ENCODE measurements at regions not wholly inside any gene's neighbourhood (a gene's known extent, or its start where the extent isn't known, plus 50 kb on each side); places are given as distances from the start of the nearest gene placed in this dataset.
A peak's percentile ranks its signal among the peaks of the same experiment; 100 is the strongest.

- CTCF ChIA-PET (ENCODE audit: unreplicated experiment), result no interaction called here
- Histone ChIP-seq H3K79me2 (ENCODE audit: insufficient read depth, low read depth, low read length) (peaks cover 39% of the 10 kb centered on the region; the same call in 1 of the 2 replicates), H3K9me3 (ENCODE audit: low read length) (peaks cover 7% of the 10 kb centered on the region; the same call in 1 of the 2 replicates), H3K4me1 (ENCODE audit: insufficient read depth, low read length, poor library complexity, severe bottlenecking) (peaks cover 22% of the 10 kb centered on the region), H3K4me3 (ENCODE audit: low read depth, low read length, poor library complexity, severe bottlenecking) (no peak overlapping the region), H4K20me1 (ENCODE audit: insufficient read depth, low read length) (no peaks in the 10 kb centered on the region), H3K4me2 (ENCODE audit: low read length) (peak overlapping the region; percentile 18), H3K27ac (ENCODE audit: low read depth, low read length, poor library complexity, severe bottlenecking) (no peak overlapping the region), H3K9me2 (ENCODE audit: insufficient read depth, low read length) (no peaks in the 10 kb centered on the region), H2AFZ (ENCODE audit: low read length) (no peak overlapping the region), H3K36me3 (ENCODE audit: insufficient read depth, low read length) (peaks cover 5% of the 10 kb centered on the region)
- TF ChIP-seq CTCF (conservative IDR thresholded peaks at IDR 0.05; ENCODE audit: low read length) (no peak), EZH2phosphoT487 (IDR thresholded peaks at IDR 0.05; ENCODE audit: borderline replicate concordance, low read depth, low read length) (no peak)
- POLR2A ChIA-PET, result interaction anchor here (1.2 kb wide), 1 partner anchor 12 kb away, joined by 4 read pairs; no protein-coding TSS in a partner anchor
- intact Hi-C loops (cut with micrococcal nuclease; ENCODE audit: unreplicated experiment), result no loop called here
- no TSS peak for BruUV-seq (replicated peaks)
- DNase-seq (ENCODE audit: low spot score), result peak; percentile 49
Observed at GRCh38 chr11:33490842-33491370, 209.7 kb downstream of the C11orf91 start.

GRCh38 chr11:33488971-33489370 lies 211.7 kb downstream of the C11orf91 start:
- no peak overlapping the region for H2AFZ ChIP-seq (ENCODE audit: low read length)
- H3K4me3 ChIP-seq (ENCODE audit: low read depth, low read length, poor library complexity, severe bottlenecking), result no peak overlapping the region
- BruUV-seq (replicated peaks), result no TSS peak
- no peaks in the 10 kb centered on the region for H3K9me2 ChIP-seq (ENCODE audit: insufficient read depth, low read length)
- H3K9me3 ChIP-seq (ENCODE audit: low read length), result peaks cover 7% of the 10 kb centered on the region; the same call in 1 of the 2 replicates
- no peak overlapping the region for H3K27ac ChIP-seq (ENCODE audit: low read depth, low read length, poor library complexity, severe bottlenecking)
- H3K79me2 ChIP-seq (ENCODE audit: insufficient read depth, low read depth, low read length), result peaks cover 50% of the 10 kb centered on the region; the same call in 1 of the 2 replicates
- no peak overlapping the region for H3K4me2 ChIP-seq (ENCODE audit: low read length)
- no peaks in the 10 kb centered on the region for H4K20me1 ChIP-seq (ENCODE audit: insufficient read depth, low read length)
- DNase-seq (ENCODE audit: low spot score), result no peak
- ChIA-PET POLR2A (interaction anchor here (1.2 kb wide), 1 partner anchor 10 kb away, joined by 4 read pairs; no protein-coding TSS in a partner anchor), CTCF (ENCODE audit: unreplicated experiment) (no interaction called here)
- peaks cover 29% of the 10 kb centered on the region for H3K4me1 ChIP-seq (ENCODE audit: insufficient read depth, low read length, poor library complexity, severe bottlenecking)
- TF ChIP-seq CTCF (conservative IDR thresholded peaks at IDR 0.05; ENCODE audit: low read length) (no peak), EZH2phosphoT487 (IDR thresholded peaks at IDR 0.05; ENCODE audit: borderline replicate concordance, low read depth, low read length) (no peak)
- intact Hi-C loops (cut with micrococcal nuclease; ENCODE audit: unreplicated experiment), result no loop called here
- peaks cover 5% of the 10 kb centered on the region for H3K36me3 ChIP-seq (ENCODE audit: insufficient read depth, low read length)

- Histone ChIP-seq H3K27ac (ENCODE audit: low read depth, low read length, poor library complexity, severe bottlenecking) (no peak overlapping the region), H3K9me3 (ENCODE audit: low read length) (no peaks in the 10 kb centered on the region), H3K79me2 (ENCODE audit: insufficient read depth, low read depth, low read length) (peaks cover 92% of the 10 kb centered on the region), H3K36me3 (ENCODE audit: insufficient read depth, low read length) (no peaks in the 10 kb centered on the region), H3K4me1 (ENCODE audit: insufficient read depth, low read length, poor library complexity, severe bottlenecking) (peaks cover 77% of the 10 kb centered on the region), H3K4me2 (ENCODE audit: low read length) (peak overlapping the region; percentile 84), H2AFZ (ENCODE audit: low read length) (no peak overlapping the region), H3K9me2 (ENCODE audit: insufficient read depth, low read length) (no peaks in the 10 kb centered on the region), H4K20me1 (ENCODE audit: insufficient read depth, low read length) (no peaks in the 10 kb centered on the region), H3K4me3 (ENCODE audit: low read depth, low read length, poor library complexity, severe bottlenecking) (no peak overlapping the region)
- ChIA-PET CTCF (ENCODE audit: unreplicated experiment) (no interaction called here), POLR2A (interaction anchor here (0.7 to 1.6 kb wide), 3 partner anchors 11 to 401 kb away, joined by 3 to 5 read pairs (median 5); no protein-coding TSS in a partner anchor)
- no peak for TF ChIP-seq EZH2phosphoT487 (IDR thresholded peaks at IDR 0.05; ENCODE audit: borderline replicate concordance, low read depth, low read length)
- no peak for TF ChIP-seq CTCF (conservative IDR thresholded peaks at IDR 0.05; ENCODE audit: low read length)
- no peak for DNase-seq (ENCODE audit: low spot score)
- no TSS peak for BruUV-seq (replicated peaks)
- intact Hi-C loops (cut with micrococcal nuclease; ENCODE audit: unreplicated experiment), result no loop called here
Observed at GRCh38 chr11:33480626-33481025, 220.0 kb downstream of the C11orf91 start.

Data from OCI-LY7 (cell line).